ENCODE measurements at regions not wholly inside any gene's neighbourhood (a gene's known extent, or its start where the extent isn't known, plus 50 kb on each side); places are given as distances from the start of the nearest gene placed in this dataset.
"Not testable (repeated sequence)": the region's sequence is repeated elsewhere in the genome, so short reads cannot be mapped to it uniquely, and the experiment has no call there.

DNA sequence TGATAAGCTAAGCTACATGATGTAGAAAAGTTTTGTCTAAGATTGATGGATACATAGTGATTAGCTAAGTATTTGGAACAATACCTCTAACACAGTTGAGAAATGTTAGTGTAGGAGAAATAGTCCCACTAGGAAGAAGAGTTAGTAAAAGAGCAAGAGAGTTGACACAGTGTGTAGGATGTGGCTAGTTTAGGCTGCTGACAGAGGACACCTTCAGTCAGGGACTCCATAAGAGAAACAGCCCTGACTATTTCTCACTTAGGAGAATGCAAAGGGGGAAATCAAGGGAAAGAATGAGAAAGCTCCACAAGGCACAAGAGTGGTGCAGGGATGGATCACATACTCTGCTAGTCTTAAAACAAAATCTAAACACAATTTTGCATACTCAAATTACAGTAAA, 613.7 kb downstream of the SLC16A7 start:
- TF ChIP-seq, protein P1, sequence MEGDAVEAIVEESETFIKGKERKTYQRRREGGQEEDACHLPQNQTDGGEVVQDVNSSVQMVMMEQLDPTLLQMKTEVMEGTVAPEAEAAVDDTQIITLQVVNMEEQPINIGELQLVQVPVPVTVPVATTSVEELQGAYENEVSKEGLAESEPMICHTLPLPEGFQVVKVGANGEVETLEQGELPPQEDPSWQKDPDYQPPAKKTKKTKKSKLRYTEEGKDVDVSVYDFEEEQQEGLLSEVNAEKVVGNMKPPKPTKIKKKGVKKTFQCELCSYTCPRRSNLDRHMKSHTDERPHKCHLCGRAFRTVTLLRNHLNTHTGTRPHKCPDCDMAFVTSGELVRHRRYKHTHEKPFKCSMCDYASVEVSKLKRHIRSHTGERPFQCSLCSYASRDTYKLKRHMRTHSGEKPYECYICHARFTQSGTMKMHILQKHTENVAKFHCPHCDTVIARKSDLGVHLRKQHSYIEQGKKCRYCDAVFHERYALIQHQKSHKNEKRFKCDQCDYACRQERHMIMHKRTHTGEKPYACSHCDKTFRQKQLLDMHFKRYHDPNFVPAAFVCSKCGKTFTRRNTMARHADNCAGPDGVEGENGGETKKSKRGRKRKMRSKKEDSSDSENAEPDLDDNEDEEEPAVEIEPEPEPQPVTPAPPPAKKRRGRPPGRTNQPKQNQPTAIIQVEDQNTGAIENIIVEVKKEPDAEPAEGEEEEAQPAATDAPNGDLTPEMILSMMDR (IDR thresholded peaks at IDR 0.05; ENCODE audit: insufficient read depth, low read length, poor library complexity, severe bottlenecking) = no peak
- H3K4me3 ChIP-seq (ENCODE audit: low read depth, low read length) = no peak overlapping the region
- no peak for DNase-seq (ENCODE audit: low read depth)
- no peaks in the 10 kb centered on the region for H3K27me3 ChIP-seq (ENCODE audit: control insufficient read depth, insufficient read depth, low read length)
- no peaks in the 10 kb centered on the region for H3K36me3 ChIP-seq (ENCODE audit: control insufficient read depth, insufficient read depth, low read length)

DNA sequence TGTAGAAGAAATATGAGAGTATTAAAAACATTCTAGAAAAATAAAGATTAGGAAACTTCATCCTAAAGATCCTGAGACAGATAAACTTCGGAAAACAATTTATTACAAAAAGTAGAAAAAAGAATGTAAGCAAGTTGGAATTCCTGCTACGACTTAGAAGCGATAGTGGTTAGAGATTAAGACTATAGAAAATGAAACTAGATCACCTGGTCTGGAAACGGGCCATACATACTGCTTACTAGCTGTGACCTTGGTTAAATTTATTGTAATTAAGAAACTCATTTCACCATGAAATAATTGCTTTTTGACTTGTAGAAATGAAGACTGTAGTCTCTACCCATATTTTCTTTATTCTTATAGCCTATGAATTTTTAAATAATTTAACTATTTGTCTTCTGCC, 614.1 kb downstream of the SLC16A7 start:
- DNase-seq (ENCODE audit: low read depth) = no peak
- TF ChIP-seq, protein P1 (IDR thresholded peaks at IDR 0.05; ENCODE audit: insufficient read depth, low read length, poor library complexity, severe bottlenecking) = no peak
- H3K4me3 ChIP-seq (ENCODE audit: low read depth, low read length) = no peak overlapping the region
- no peaks in the 10 kb centered on the region for H3K27me3 ChIP-seq (ENCODE audit: control insufficient read depth, insufficient read depth, low read length)
- no peaks in the 10 kb centered on the region for H3K36me3 ChIP-seq (ENCODE audit: control insufficient read depth, insufficient read depth, low read length)

DNA sequence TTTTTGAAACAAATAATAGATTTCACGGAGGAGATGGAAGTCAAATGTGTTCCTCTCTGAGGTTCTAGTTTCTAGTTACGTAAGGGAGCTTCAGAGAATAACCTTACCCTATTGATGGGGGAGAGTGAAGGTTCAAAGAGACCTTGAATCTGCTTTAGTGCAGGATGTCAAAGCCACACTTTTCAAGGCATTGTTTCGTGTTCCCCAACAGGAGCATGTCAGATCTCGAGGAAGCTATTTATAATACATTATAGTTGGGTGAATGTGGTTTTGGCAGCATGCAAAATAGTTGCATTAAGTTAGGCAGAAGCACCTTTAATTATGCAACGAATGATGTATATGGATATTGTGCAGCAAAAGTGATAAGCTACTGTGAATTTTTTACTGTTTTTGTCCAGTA, 614.9 kb downstream of the SLC16A7 start:
- Histone ChIP-seq H3K36me3 (ENCODE audit: control insufficient read depth, insufficient read depth, low read length) (no peaks in the 10 kb centered on the region), H3K4me3 (ENCODE audit: low read depth, low read length) (no peak overlapping the region), H3K27me3 (ENCODE audit: control insufficient read depth, insufficient read depth, low read length) (no peaks in the 10 kb centered on the region)
- TF ChIP-seq, protein P1 (IDR thresholded peaks at IDR 0.05; ENCODE audit: insufficient read depth, low read length, poor library complexity, severe bottlenecking) = no peak
- no peak for DNase-seq (ENCODE audit: low read depth)

DNA sequence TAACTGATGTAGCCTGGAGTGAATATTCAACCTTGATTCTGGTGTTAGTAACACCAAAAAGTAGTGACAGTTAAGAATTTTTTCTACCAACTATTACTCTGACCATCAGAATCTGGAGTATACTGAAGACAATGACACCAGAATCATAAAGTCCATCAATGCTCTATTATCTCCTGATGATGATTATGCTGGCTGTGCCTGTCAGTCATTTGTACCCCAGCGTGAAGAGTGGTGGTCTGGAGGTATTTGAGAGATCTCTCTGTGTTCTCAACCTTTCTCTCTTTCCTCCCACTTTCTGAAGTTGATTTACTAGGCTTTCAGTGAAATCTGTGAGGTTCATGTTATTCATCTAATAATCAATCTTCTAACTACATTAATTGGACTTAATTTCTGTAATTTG, 615.4 kb downstream of the SLC16A7 start:
- Histone ChIP-seq H3K27me3 (ENCODE audit: control insufficient read depth, insufficient read depth, low read length) (no peaks in the 10 kb centered on the region), H3K36me3 (ENCODE audit: control insufficient read depth, insufficient read depth, low read length) (no peaks in the 10 kb centered on the region), H3K4me3 (ENCODE audit: low read depth, low read length) (no peak overlapping the region)
- no peak for DNase-seq (ENCODE audit: low read depth)
- TF ChIP-seq, protein P1 (IDR thresholded peaks at IDR 0.05; ENCODE audit: insufficient read depth, low read length, poor library complexity, severe bottlenecking) = no peak

DNA sequence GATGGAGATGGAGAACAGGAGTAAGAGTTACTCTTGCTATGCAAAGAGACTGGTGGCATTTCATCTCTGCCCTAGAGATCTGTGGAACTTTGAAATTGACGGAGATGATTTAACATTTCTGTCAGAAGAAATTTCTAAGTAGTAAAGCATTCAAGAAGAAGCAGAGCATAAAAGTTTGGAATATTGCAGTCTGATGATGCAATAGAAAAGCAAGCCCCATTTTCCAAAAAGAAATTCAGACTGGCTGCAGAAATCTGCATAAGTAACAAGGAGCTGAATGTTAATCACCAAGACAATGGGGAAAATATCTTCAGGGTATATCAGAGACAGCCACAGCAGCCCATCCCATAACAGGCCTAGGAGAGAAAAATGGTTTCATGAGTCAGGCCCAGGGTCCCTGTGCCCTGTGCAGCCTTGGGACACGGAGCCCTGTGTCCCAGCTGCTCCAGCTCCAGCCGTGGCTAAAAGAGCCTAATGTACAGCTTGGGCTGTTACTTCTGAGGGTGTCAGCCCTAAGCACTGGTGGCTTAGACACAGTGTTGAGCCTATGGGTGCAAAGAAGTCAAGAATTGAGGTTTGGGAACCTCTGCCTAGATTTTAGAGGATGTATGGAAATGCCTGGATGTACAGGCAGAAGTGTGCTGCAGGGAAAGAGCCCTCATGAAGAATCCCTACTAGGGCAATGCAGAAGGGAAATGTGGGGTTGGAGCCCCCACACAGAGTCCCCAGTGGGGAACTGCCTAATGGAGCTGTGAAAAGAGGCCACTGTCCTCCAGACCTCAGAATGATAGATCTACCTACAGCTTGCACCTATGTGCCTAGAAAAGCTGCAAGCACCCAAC, 616.6 kb downstream of the SLC16A7 start:
- H3K36me3 ChIP-seq (ENCODE audit: control insufficient read depth, insufficient read depth, low read length) = no peaks in the 10 kb centered on the region
- H3K27me3 ChIP-seq (ENCODE audit: control insufficient read depth, insufficient read depth, low read length) = no peaks in the 10 kb centered on the region
- no peak overlapping the region for H3K4me3 ChIP-seq (ENCODE audit: low read depth, low read length)
- TF ChIP-seq, protein P1 (IDR thresholded peaks at IDR 0.05; ENCODE audit: insufficient read depth, low read length, poor library complexity, severe bottlenecking) = no peak
- DNase-seq (ENCODE audit: low read depth) = no peak

DNA sequence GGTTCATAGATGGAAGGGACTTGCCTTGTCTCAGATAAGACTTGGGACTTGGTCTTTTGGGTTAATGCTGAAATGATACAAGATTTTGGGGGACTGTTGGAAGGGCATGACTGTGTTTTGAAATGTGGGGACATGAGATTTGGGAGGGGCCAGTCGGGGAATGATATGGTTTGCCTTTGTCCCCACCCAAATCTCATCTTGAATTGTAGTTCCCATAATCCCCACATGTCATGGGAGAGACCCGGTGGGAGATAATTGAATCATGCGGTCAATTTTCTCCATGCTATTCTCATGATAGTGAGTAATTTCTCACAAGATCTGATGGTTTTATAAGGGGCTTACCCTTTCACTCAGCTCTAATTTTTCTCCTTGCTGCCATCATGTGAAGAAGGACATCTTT, 617.4 kb downstream of the SLC16A7 start:
- H3K27me3 ChIP-seq (ENCODE audit: control insufficient read depth, insufficient read depth, low read length); DNase-seq (ENCODE audit: low read depth); H3K4me3 ChIP-seq (ENCODE audit: low read depth, low read length); H3K36me3 ChIP-seq (ENCODE audit: control insufficient read depth, insufficient read depth, low read length): not testable (repeated sequence)

Measured in kidney epithelial cell (primary cell).